ENCODE measurements at regions not wholly inside any gene's neighbourhood (a gene's known extent, or its start where the extent isn't known, plus 50 kb on each side); places are given as distances from the start of the nearest gene placed in this dataset.

DNA sequence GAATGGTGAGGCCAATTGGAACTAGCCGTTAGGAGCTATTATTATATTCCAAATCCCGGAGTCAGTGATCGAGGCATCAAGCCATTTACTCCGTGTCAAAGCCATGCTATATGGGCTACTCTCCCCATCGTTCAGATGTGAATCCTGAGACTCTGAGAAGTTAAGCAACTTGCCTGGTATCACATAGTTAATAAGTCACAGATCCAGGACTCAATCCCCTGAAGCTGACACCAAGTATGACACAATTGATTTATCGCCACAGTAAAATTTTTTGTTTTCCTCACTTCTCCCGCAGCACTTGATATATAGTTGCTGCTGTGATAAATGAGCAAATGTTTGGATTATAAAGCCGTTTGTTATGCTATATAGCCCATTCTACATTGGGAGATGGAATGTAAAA is 50.8 kb upstream of the TSHZ2 start:
- DNase-seq: peak; percentile 91

DNA sequence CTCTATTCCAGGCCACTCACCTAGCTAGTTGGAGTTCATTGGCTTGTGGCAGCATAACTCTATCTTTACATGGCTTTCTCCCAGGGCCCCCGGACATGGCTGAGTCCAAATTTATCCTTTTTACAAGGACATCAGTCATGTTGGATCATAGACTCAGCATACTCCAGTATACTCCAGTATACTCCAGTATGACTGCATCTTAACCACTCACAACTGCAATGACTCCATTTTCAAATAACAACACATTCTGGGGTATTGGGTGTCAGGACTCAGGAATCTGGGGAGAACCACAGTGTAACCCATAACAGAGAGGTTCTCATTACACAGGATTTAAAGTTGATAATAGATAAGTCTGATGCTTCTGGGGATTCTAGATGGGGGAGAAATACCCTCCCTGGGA is 53.8 kb upstream of the TSHZ2 start:
- DNase-seq: no peak

GRCh38 chr20:52915564-52915963 is 56.6 kb upstream of the TSHZ2 start:
- no peak for DNase-seq

DNA sequence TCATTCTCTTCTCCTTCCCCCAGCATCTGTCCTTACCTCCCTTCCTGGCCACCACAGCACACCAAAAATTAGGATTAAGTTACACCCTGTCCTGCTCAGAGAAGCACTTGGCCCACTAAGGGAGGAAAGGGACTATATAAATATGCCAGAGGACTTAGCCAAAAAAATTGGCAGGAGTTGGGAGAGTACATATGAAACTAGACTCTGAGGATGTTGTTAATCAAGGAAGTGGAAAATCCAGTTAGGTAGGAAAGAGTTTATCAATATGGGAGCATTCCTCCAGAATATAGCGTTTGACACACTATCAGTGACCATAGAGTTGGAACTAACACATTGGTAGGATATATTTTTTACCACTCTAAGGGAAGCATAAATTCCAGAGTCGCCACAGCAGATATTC is 57.3 kb upstream of the TSHZ2 start:
- no peak for DNase-seq

GRCh38 chr20:52913650-52914387 is 58.3 kb upstream of the TSHZ2 start:
- DNase-seq: no peak

DNA sequence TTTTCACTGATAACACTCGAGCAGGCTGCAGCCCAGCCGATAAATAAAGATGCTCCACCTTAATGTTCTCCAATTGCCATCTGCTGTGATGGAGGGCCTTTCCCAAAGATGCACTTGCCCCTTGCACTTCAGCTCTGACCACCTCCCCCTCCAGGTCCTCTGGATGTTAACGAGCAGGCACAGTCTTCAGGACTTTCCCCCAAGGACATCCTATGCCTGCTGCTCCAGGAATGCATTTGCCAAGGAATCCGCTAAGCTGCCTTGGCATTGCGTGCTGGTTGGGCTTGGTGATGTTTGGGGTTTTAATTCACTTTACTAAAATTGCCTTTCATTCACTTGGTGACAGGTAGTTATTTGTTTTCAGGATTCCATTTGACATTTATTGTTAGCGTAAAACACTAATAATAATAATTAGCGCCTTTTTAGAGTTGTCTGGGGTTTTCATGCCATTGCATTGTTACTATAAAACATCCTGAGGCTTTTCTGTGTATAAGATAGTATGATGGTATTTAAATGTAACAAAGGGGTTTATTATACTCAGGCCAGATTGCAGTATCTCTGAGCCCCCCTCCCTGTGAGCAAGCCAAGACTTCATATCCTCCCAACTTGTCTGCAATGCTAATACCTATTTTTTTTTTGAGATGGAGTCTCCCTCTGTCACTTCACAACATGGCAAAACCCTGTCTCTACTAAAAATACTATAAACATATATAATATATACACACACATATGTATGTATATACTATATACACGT is 66.7 kb upstream of the TSHZ2 start:
- no peak for DNase-seq

- no peak for DNase-seq
Measured at GRCh38 chr20:52904837-52905236, 67.3 kb upstream of the TSHZ2 start.

GRCh38 chr20:52899041-52899608 is 73.0 kb upstream of the TSHZ2 start:
- no peak for DNase-seq

- DNase-seq: no peak
Measured at GRCh38 chr20:52896348-52896747, 75.8 kb upstream of the TSHZ2 start.

- no peak for DNase-seq
Measured at GRCh38 chr20:52895701-52896100, 76.5 kb upstream of the TSHZ2 start.

DNA sequence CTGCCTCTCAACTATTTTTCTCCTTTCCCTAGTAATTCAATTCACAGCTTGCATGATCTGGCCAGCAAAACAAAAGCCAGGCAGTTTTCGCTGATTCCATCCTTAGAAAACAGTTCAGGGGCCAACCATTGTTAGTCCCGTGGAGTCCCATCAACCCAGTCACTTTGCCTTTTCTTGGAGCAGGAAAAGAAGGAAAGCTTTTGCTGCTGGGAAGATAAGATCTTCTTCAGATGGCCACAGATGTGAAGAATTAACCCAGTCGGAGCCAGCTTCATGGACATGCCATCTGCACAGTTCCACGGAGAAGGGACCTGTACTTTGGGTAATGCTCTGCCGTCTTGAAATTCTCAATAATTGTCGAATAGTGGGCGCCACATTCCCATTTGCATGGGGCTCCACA is 76.9 kb upstream of the TSHZ2 start:
- DNase-seq: no peak

DNA sequence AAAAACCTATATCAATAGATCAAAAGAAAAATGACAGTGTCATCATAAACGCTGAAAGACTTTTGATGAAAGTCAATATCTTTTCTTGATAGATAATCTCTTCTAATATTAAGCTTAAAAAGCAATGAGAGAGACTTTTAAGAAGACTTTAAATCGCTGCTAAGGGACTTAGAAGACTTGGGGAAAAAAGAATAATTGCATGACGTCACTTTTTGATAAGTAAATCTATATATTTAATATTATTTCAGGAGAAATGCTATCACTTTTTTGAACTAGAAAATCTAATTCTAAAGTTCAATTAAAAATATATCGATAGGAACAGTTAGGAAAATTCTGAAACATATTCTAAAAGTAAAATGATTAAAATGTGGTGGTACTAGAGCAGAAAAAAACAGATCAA is 78.7 kb upstream of the TSHZ2 start:
- DNase-seq: no peak

- DNase-seq: no peak
Measured at GRCh38 chr20:52892023-52892422, 80.1 kb upstream of the TSHZ2 start.

DNA sequence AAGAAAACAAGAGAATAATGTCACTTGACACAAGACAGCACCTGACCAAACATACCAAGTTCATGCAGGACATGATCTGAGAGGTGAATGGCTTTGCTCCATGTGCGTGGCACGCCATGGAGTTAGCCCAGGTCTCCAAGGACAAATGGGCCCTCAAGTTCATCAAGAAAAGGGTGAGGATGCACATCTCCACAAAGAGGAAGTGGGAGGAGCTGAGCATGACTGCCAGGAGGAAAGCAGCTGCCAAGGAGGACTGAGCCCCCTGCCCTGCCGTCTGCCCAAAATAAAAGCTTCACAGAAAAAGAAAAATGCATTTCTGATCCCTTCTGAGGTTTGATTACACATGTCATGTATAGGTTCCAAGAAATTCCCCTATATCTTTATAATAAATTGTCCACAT is 82.0 kb upstream of the TSHZ2 start:
- DNase-seq: no peak

GRCh38 chr20:52889225-52889624 is 82.9 kb upstream of the TSHZ2 start:
- DNase-seq: peak; percentile 87

DNA sequence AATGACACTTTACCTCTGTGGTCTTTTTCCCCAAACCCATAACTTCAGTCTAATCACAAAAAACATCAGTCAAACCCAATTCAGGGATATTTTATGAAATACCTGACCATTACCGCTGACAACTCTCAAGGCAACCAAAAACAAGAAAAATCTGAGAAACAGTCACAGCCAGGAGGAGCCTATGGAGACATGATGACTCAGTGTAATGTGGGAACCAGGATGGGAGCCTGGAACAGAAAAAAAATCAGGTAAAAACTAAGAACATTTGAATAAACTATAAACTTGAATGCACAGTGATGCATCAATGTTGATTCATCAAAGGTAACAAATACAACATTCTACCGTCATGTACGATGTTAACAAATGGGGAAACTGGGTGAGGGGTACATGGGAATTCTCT is 84.1 kb upstream of the TSHZ2 start:
- peak; percentile 53 for DNase-seq

- DNase-seq: no peak
Measured at GRCh38 chr20:52880997-52881396, 91.2 kb upstream of the TSHZ2 start.

GRCh38 chr20:52880259-52880658 is 91.9 kb upstream of the TSHZ2 start:
- no peak for DNase-seq

- no peak for DNase-seq
Measured at GRCh38 chr20:52874241-52874640, 97.9 kb upstream of the TSHZ2 start.

DNA sequence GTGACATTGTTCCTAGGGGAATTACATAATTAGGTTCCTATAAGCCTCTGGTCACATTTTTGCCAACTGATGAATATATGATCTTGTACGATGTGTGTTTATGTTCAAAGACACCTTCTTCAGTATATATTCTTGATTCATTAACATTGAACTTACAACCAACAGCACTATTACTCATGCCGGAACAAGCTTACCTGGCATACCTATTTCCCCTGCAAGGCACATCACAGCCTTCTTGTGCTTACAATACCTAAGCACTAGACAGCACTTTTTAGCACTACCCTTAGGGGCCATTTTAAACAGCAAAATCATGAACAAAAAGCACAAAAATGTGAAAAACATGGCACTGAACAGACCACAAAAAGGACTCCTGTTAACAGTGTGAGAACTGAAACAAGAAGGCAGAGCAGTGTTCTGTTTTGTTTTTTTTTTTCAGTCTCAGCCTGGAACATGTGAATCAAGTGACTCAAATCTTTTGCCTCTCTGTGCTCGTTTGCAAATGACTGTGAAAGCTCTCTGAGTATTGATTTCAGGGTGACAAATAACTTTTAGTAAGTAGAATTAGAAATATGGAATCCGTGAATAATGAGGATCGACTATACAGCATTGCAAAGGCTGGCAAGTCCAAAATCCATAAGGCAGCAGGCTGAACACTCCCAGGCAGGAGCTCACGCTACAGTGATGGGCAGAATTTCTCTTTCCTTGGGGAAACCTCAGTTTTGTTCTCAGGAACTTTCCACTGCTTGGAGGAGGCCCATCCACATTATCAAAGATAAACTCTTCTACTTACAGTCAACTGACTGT is 102.3 kb upstream of the TSHZ2 start:
- no peak for DNase-seq

- no peak for DNase-seq
Measured at GRCh38 chr20:52869276-52869675, 102.9 kb upstream of the TSHZ2 start.

DNA sequence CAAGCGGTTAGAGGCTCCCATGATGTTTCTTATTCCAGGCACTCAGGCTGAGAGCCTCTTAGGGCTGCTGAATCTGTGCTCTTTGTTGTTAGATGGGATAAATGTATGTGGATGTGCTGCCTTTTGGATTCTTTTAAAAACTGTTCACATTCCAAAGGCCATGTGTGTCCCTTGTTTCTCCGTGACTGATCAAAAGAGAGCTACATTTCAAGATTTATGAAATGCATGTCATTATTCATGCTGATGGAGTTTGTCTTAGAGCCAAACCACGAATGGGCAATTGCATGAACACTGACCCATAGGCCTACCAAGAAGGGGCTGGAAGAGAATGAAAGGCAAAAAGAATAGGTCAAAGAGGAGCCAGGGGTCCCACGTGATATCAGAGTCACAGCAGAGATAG is 104.9 kb upstream of the TSHZ2 start:
- DNase-seq: peak; percentile 52

- peak; percentile 60 for DNase-seq
Measured at GRCh38 chr20:52864916-52865605, 107.1 kb upstream of the TSHZ2 start.

All from fibroblast of skin of right biceps (primary cell).